Left renal cortex interstitium (tissue), 4 donors: ENCODE measurements at regions not wholly inside any gene's neighbourhood (a gene's known extent, or its start where the extent isn't known, plus 50 kb on each side); places are given as distances from the start of the nearest gene placed in this dataset.
"Not testable (repeated sequence)": the region's sequence is repeated elsewhere in the genome, so short reads cannot be mapped to it uniquely, and the experiment has no call there.

Source experiments
- DNase-seq, 4 donors: peaks; one replicate each; pipeline ENCODE4 v3.0.0-alpha.2; 2013; ENCODE audit warnings: low read depth in 4 of 4, low spot score in 2 of 4, missing footprints in 1 of 4

- no peak for DNase-seq
Observed at GRCh38 chr18:66900837-66901236, 296.9 kb upstream of the CDH19 start.

GRCh38 chr18:66895631-66896030 lies 291.7 kb upstream of the CDH19 start:
- no peak for DNase-seq

DNA sequence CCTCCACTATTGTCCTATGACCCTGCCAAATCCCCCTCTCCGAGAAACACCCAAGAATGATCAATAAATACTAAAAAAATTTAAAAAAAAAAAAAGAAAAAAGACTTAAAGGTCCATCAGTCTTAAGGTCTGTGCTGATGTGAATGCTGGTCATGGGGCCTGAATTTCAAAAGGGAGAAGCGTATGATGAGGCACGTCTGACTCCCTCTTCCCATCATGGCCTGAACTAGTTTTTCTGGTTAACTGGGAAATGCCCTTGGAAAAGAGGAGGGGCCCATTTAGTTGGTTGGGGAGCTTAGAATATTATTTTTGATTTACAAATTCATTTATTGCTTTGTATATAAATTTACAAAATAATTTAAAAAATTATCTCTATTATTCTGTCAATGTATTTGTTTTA lies 291.0 kb upstream of the CDH19 start:
- DNase-seq, result no peak

- DNase-seq, result not testable (repeated sequence)
Observed at GRCh38 chr18:66892388-66892787, 288.5 kb upstream of the CDH19 start.

DNA sequence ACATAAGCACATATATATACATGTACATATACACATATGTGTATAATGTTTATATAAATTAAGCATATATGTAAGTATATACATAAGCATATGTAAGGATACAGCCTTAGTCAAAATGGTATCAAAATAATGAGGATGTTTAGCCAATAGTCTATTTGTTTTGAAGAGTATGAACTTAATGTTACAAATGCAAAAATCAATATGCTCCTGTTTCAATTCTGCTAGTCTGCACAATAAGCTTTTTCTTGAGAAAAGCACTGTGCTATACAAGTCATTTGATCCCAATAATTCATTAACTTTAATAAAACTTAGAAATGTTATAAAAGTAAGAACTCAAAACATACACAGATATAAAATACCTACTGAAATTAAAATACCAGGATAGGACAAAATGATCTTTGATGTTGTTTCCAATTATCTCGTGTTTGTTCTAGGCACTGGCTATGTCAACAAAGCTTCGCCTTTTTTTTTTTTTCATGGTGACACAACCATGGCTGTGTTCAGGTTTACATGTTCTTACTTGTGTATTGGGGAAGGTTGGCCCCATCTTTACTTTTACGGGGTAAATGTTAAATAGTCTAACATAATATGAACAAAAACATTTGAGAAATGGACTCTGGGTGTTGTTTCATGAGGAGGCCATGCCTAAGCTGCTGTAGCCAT lies 271.1 kb upstream of the CDH19 start:
- no peak for DNase-seq

- no peak for DNase-seq
Observed at GRCh38 chr18:66874375-66874774, 270.5 kb upstream of the CDH19 start.

- DNase-seq, result no peak
Observed at GRCh38 chr18:66873899-66874298, 270.0 kb upstream of the CDH19 start.

GRCh38 chr18:66872277-66872676 lies 268.4 kb upstream of the CDH19 start:
- DNase-seq, result no peak

- no peak for DNase-seq
Observed at GRCh38 chr18:66867653-66868052, 263.8 kb upstream of the CDH19 start.

- DNase-seq, result not testable (repeated sequence)
Observed at GRCh38 chr18:66866427-66866940, 262.6 kb upstream of the CDH19 start.

DNA sequence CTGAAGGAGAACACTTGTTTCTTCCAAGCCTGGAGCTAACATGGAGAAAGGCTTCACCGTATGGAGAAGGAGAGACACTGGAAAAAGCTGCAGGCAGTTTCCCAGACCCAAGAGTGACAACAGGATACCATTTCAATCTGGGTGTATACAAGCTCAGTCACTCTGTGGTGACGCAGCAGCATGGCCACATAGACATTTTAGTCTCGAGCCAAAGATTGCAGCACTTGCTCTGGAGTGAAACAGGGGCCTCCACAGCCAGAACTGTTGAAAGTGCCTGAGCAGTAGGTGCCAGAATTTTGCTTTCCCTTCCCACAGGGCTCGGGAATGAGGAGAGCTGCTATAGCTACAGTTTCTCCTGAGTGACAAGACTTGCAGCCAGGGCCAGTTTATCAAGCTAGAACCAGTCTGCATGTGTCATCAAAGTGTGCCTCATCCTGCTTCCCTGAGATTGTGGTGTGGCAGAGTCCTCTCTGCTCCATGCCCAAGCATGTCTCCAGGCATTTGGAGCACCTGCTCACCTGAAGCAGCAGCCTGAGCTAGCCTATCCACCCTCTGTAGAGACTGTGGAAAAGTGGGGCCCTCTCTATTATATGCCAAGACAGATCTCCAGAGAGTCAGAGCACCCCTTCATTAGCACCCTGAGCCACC lies 234.6 kb upstream of the CDH19 start:
- no peak for DNase-seq

DNA sequence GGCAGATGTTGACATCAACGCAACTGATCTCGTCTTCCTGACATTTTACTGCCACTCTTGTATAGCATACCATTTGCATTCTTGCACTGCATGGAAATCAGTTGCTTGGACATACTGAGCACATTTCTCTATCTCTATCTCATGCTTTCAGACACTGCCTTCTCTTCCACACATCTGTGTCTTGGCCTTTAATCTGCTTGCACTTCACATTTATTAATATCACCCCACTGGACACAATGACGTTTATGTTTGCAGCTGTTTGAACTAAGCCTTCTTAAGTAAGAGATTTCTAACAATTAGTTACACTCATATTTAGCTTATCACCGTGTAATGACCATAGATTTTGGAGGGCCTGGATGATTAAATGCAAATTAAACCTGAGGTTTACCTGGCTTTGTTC lies 229.8 kb upstream of the CDH19 start:
- DNase-seq, result no peak

DNA sequence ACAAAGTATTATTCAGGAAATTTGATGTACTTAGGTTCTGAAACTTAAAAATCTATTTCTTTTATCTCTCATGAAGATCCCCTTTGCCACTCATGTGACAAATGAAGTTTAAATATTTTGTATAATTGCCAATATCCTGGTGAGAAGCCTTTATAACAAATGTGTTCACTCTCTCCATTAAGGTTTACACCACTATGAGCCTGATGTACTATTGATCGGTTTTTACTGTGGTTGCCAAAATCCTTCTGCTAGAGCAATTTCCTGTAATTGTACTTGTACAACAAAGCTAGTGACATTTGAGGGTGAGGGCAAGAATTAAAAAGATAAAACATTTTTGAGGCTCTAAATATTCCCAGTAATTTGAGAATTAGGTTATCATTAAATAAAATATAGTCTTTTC lies 222.3 kb upstream of the CDH19 start:
- DNase-seq, result no peak

GRCh38 chr18:66825347-66825746 lies 221.5 kb upstream of the CDH19 start:
- no peak for DNase-seq

GRCh38 chr18:66819235-66819634 lies 215.3 kb upstream of the CDH19 start:
- no peak for DNase-seq

DNA sequence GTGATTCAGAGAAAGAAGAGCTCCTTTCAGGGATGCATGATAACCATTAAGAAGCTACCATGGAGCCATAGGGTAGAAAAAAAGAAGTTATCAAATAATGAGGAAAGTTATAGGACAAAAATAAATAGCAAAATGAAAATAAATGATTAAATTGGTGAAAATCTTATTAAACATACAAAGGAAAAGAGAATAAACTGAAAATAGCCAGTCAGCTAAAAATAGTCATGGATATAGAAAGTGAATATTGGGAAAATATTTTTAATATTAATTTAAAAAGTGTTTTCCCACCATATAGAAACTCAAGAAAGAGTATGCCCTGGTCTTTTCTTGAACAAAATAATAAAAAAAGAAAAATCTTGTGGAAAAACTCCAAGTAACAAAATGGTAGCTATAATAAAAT lies 209.2 kb upstream of the CDH19 start:
- no peak for DNase-seq

DNA sequence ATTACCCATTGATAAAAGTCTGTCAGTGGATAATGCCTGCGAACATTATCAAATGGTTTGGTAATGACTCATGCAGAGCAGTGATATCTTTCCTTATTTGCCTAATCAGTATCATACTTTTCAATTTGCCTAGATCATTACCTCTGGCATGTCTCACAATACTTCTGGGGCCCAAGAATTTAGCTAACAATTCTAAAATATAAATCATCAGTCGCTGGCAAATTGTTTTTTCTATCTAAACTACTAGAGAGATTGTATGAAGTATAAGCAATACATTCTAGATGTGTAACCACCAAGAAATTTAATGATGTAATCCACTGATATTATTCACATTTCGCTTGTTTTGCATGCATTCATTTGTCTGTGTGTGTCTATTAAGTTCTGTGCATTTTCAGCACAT lies 191.2 kb upstream of the CDH19 start:
- no peak for DNase-seq

DNA sequence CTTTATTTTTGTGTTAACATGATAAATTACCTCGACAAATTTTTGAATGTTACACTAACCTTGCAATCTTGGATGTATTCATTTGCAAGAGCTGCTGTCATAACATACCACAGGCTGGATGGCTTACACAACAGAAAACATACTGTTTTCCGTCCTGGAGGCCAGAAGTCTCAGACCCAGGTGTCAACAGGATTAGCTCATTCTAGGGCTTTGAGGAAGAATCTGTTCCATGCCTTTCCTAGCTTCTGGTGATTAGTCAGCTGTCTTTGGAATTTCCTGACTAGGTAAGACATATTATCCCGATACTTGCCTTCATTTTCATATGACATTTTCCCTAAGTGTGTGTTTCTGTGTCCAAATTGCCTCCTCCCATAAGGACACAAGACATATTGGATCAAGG lies 188.6 kb upstream of the CDH19 start:
- DNase-seq, result no peak

DNA sequence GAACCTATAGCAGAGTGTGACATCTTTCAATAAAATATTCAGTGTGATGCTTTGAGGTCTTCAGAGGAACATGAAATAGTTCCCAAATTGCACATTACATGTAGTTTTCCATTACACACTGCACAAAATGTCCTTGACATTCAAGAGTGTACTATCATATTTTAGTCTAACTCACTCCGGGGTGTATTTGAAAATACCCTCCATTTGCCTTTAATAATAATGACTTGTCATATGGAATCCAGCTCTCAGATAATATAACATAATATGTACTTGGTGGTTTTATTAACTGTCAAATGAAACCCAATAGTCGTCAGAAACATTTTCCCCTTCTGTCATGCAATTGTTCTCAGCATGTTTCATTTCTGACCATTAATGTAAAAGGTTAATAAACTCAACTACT lies 176.7 kb upstream of the CDH19 start:
- DNase-seq, result no peak

GRCh38 chr18:66778048-66778447 lies 174.2 kb upstream of the CDH19 start:
- no peak for DNase-seq

- no peak for DNase-seq
Observed at GRCh38 chr18:66769375-66769774, 165.5 kb upstream of the CDH19 start.

- DNase-seq, result no peak
Observed at GRCh38 chr18:66764230-66764629, 160.3 kb upstream of the CDH19 start.
